ENCODE measurements at regions not wholly inside any gene's neighbourhood (a gene's known extent, or its start where the extent isn't known, plus 50 kb on each side); places are given as distances from the start of the nearest gene placed in this dataset.

DNA sequence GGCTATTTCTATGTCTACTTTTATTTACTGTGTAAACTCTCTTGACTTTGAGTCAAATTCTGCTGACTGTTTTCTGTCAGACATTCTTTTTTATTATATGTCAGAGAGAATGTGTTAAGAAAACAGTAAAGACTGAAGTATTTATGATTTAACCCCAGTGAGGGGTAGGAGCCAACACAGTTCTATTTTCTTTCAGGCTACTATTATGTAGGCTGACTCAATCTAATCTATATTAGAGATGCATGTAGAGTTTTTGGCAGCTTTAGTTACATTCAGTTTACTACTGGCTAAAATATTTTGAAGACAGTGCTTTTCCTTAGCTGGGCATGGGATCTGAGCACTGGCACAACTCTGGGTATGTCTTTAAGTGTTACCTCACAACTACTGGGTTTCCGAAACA, 1108.0 kb downstream of the CDH11 start:
- Histone ChIP-seq H3K27me3 (ENCODE audit: insufficient read depth, low read length) (no peaks in the 10 kb centered on the region), H2AFZ (ENCODE audit: low read length) (no peak overlapping the region), H4K5ac (ENCODE audit: insufficient read length, low read depth, low read length) (no peak overlapping the region), H3K79me1 (ENCODE audit: insufficient read depth, low read depth, low read length, poor library complexity, severe bottlenecking) (no peaks in the 10 kb centered on the region), H3K4ac (ENCODE audit: low read depth, low read length) (no peak overlapping the region), H4K20me1 (ENCODE audit: control insufficient read depth, insufficient read depth, insufficient read length) (no peaks in the 10 kb centered on the region), H2BK20ac (ENCODE audit: low read depth, low read length, poor library complexity, severe bottlenecking) (no peak overlapping the region), H3T11ph (ENCODE audit: low read length) (no peak overlapping the region), H3K27ac (ENCODE audit: insufficient read length, low read depth, low read length) (no peak overlapping the region), H2BK120ac (ENCODE audit: low read depth, low read length, poor library complexity, severe bottlenecking) (no peak overlapping the region), H2BK15ac (ENCODE audit: low read depth, low read length) (no peak overlapping the region), H2BK5ac (ENCODE audit: insufficient read length, low read length) (no peak overlapping the region), H3K9ac (ENCODE audit: extremely low read depth, insufficient read length, low read length) (no peak overlapping the region), H2BK12ac (ENCODE audit: insufficient read length, low read depth, low read length) (no peak overlapping the region), H3K14ac (ENCODE audit: insufficient read depth, low read length) (no peak overlapping the region), H3K4me2 (ENCODE audit: insufficient read depth, insufficient read length, low read length) (no peak overlapping the region), H3K4me1 (ENCODE audit: insufficient read depth, low read length) (no peaks in the 10 kb centered on the region), H3K9me3 (ENCODE audit: control insufficient read depth, low read depth, low read length) (no peaks in the 10 kb centered on the region), H3K23ac (ENCODE audit: insufficient read length, low read depth, low read length) (no peak overlapping the region), H3K18ac (ENCODE audit: insufficient read length, low read depth, low read length) (no peak overlapping the region), H3K79me2 (ENCODE audit: insufficient read depth, low read length) (no peaks in the 10 kb centered on the region), H3K23me2 (ENCODE audit: insufficient read length, low read depth, low read length, poor library complexity, severe bottlenecking) (no peaks in the 10 kb centered on the region), H4K8ac (replicated peaks; ENCODE audit: insufficient read length, low read depth, low read length) (no peak overlapping the region), H2AK5ac (ENCODE audit: insufficient read length, low read length) (no peak overlapping the region), H4K91ac (ENCODE audit: insufficient read length, low read depth, low read length) (no peak overlapping the region), H3K56ac (ENCODE audit: insufficient read length, low read depth, low read length) (no peak overlapping the region)
- Mint-ChIP-seq H3K4me1 (peaks cover 3 to 11% of the 10 kb centered on the region in 2 experiments; a peak in 2 of 4 replicates), H3K27me3 (ENCODE audit: low read depth) (no peaks in the 10 kb centered on the region), H3K4me3 (no peak overlapping the region), H3K9me3 (peaks cover 5 to 10% of the 10 kb centered on the region in 2 experiments; a peak in 3 of 5 replicates), H3K36me3 (ENCODE audit: insufficient read depth in 1 of 3, low read depth in 3 of 3) (peaks cover 0 to 12% (median 2%) of the 10 kb centered on the region in 3 experiments; a peak in 4 of 7 replicates), H3K27ac (no peak overlapping the region)
- TF ChIP-seq, protein P1, sequence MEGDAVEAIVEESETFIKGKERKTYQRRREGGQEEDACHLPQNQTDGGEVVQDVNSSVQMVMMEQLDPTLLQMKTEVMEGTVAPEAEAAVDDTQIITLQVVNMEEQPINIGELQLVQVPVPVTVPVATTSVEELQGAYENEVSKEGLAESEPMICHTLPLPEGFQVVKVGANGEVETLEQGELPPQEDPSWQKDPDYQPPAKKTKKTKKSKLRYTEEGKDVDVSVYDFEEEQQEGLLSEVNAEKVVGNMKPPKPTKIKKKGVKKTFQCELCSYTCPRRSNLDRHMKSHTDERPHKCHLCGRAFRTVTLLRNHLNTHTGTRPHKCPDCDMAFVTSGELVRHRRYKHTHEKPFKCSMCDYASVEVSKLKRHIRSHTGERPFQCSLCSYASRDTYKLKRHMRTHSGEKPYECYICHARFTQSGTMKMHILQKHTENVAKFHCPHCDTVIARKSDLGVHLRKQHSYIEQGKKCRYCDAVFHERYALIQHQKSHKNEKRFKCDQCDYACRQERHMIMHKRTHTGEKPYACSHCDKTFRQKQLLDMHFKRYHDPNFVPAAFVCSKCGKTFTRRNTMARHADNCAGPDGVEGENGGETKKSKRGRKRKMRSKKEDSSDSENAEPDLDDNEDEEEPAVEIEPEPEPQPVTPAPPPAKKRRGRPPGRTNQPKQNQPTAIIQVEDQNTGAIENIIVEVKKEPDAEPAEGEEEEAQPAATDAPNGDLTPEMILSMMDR (conservative IDR thresholded peaks at IDR 0.05): no peak
- DNase-seq: no peak
- no CpG with 5 or more reads among the region's 1 CpG for WGBS (ENCODE audit: extremely low coverage, insufficient read length, low lambda C conversion rate)

Data from H9 (cell line).